ENCODE measurements at regions not wholly inside any gene's neighbourhood (a gene's known extent, or its start where the extent isn't known, plus 50 kb on each side); places are given as distances from the start of the nearest gene placed in this dataset.

- CTCF ChIA-PET = no interaction called here
These were observed 799.4 kb upstream of the TENM4 start for GRCh38 chr11:80240245-80240644.

GRCh38 chr11:80239217-80239616 lies 798.4 kb upstream of the TENM4 start:
- DNase-seq (no peak), ATAC-seq (no peak)
- Mint-ChIP-seq H3K4me1 (no peaks in the 10 kb centered on the region), H3K4me3 (no peak overlapping the region), H3K27me3 (no peaks in the 10 kb centered on the region), H3K36me3 (no peaks in the 10 kb centered on the region), H3K27ac (no peak overlapping the region), H3K9me3 (ENCODE audit: low read depth) (peaks cover 11% of the 10 kb centered on the region)
- CTCF ChIA-PET = no interaction called here

More at GRCh38 chr11:80240245-80240644, 799.4 kb upstream of the TENM4 start:
- DNase-seq (no peak), ATAC-seq (no peak)
- Mint-ChIP-seq H3K4me3 (no peak overlapping the region), H3K9me3 (ENCODE audit: low read depth) (peaks cover 11% of the 10 kb centered on the region), H3K36me3 (no peaks in the 10 kb centered on the region), H3K27ac (no peak overlapping the region), H3K27me3 (no peaks in the 10 kb centered on the region), H3K4me1 (no peaks in the 10 kb centered on the region)

- peaks cover 12% of the 10 kb centered on the region for H3K9me3 Mint-ChIP-seq (ENCODE audit: low read depth)
- no peaks in the 10 kb centered on the region for H3K36me3 Mint-ChIP-seq
- no peaks in the 10 kb centered on the region for H3K27me3 Mint-ChIP-seq
- H3K4me1 Mint-ChIP-seq = no peaks in the 10 kb centered on the region
- DNase-seq (no peak), ATAC-seq (no peak)
- no peak overlapping the region for H3K4me3 Mint-ChIP-seq
- CTCF ChIA-PET = no interaction called here
- H3K27ac Mint-ChIP-seq = no peak overlapping the region
These were observed 787.1 kb upstream of the TENM4 start for GRCh38 chr11:80227915-80228314.

DNA sequence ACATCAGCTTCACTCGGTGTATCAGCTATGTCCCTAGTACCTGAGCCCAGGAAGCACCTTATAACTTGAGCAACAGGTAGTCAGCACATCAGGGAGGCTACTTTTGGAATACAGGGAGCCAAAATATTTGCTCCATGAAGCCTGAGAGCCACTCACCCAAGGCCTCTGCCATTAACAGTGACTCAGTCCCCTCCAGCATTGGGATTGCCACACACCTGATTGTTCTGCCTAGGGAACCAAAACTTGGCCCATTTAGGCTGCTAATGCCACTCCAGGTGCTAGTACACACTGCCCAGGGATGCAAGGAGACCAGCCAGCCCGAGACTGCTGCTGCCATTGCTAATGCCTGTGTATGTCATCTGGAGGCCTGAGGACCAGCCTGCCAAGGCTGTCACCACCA lies 773.6 kb upstream of the TENM4 start:
- Mint-ChIP-seq H3K27ac (no peak overlapping the region), H3K27me3 (no peaks in the 10 kb centered on the region), H3K4me1 (no peaks in the 10 kb centered on the region), H3K4me3 (no peak overlapping the region), H3K9me3 (ENCODE audit: low read depth) (no peaks in the 10 kb centered on the region), H3K36me3 (no peaks in the 10 kb centered on the region)
- ATAC-seq (no peak), DNase-seq (no peak)
- CTCF ChIA-PET = no interaction called here

DNA sequence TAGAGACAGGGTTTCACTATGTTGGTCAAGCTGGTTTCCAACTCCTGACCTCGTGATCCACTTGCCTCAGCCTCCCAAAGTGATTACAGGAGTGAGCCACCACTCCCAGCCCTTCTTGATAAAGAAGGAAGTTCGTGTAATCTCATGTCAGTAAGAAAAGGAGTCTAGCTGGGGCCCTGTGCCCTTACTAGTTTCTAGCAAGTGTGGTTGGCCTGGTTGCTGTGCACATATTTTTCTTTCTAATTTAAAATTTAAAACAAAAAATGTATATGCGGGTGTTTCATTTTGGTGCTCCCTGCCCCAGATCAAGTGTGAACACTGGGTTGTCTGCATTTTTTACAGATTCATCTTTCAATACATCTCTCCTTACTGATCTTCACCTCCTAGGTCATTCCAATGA lies 770.8 kb upstream of the TENM4 start:
- CTCF ChIA-PET = no interaction called here
- DNase-seq = no peak
- Mint-ChIP-seq H3K36me3 (no peaks in the 10 kb centered on the region), H3K27me3 (no peaks in the 10 kb centered on the region), H3K4me3 (no peak overlapping the region), H3K4me1 (no peaks in the 10 kb centered on the region), H3K27ac (no peak overlapping the region), H3K9me3 (ENCODE audit: low read depth) (peaks cover 6% of the 10 kb centered on the region)
- ATAC-seq = no peak

DNA sequence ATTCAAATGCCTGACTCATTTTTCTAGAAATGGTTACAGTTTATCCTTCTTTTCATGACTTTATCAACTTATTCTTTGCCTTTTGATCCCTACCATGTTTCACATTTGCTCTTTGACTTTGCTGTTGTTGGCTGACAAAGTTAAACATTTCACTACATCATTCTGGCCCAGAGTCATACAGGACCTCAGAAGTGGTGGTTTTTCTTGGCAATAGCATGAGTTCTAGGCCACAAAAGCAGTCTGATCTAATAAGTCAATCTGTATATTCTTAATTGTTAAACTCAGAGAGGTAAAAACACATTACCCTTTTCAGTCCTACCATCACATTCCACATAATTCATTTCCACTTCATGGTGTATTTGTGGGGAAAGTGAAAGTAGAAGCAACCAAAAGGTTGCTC lies 763.2 kb upstream of the TENM4 start:
- Mint-ChIP-seq H3K36me3 (no peaks in the 10 kb centered on the region), H3K4me1 (no peaks in the 10 kb centered on the region), H3K4me3 (no peak overlapping the region), H3K9me3 (ENCODE audit: low read depth) (peaks cover 13% of the 10 kb centered on the region), H3K27me3 (no peaks in the 10 kb centered on the region), H3K27ac (no peak overlapping the region)
- DNase-seq (no peak), ATAC-seq (no peak)
- CTCF ChIA-PET = no interaction called here

DNA sequence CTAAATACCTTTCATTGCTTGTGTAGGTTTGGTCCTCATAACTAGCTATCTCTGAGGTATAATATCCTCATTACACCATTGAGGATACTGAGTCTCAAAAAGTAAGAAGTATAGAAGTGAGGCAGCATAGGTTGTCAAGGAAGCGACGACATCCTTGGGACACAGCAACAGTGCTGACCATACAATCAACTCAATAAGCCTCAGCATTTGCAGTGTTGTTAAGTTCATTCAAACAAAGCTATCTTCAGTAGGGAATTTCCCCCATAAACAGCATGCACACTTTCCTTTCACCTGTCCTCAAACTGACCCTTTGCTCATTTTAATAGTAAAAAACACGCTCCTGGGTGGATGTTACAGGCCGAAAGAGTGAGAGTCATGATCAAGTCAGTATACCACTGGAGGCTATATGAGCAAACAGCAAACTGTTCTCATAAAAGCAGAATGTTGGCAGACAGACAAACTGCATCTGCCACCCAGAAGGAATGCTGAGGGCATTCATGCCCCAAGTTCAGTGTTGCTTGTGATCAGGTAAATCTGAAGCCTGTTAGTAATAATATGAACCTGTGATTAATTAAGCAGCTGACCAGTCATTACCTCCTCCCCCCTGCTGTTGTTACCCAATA lies 756.2 kb upstream of the TENM4 start:
- Mint-ChIP-seq H3K4me3 (no peak overlapping the region), H3K4me1 (no peaks in the 10 kb centered on the region), H3K27ac (no peak overlapping the region), H3K9me3 (ENCODE audit: low read depth) (peaks cover 5% of the 10 kb centered on the region), H3K36me3 (no peaks in the 10 kb centered on the region), H3K27me3 (no peaks in the 10 kb centered on the region)
- CTCF ChIA-PET = no interaction called here
- ATAC-seq = no peak
- DNase-seq = no peak

DNA sequence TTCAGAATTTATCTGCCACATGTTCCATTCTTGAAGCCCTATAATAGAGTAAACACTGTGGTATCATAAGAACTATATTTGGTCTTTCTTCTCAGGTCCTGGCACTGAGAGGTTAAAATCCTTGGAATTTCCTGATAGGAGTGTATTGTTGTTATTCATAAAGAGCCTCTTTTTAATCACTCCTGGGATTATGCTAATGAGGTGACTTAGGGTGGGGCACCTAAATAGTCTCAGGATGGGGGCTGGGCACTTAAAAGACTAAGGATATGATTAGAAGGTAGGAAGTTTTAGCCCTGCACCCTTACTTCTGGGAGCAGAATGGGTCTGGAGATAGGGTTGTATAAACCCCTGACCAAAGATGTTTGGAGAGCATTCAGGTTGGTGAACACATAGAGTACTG lies 755.2 kb upstream of the TENM4 start:
- Mint-ChIP-seq H3K36me3 (no peaks in the 10 kb centered on the region), H3K4me1 (no peaks in the 10 kb centered on the region), H3K4me3 (no peak overlapping the region), H3K27ac (no peak overlapping the region), H3K27me3 (no peaks in the 10 kb centered on the region), H3K9me3 (ENCODE audit: low read depth) (peaks cover 7% of the 10 kb centered on the region)
- ATAC-seq = no peak
- DNase-seq = no peak
- CTCF ChIA-PET = no interaction called here

DNA sequence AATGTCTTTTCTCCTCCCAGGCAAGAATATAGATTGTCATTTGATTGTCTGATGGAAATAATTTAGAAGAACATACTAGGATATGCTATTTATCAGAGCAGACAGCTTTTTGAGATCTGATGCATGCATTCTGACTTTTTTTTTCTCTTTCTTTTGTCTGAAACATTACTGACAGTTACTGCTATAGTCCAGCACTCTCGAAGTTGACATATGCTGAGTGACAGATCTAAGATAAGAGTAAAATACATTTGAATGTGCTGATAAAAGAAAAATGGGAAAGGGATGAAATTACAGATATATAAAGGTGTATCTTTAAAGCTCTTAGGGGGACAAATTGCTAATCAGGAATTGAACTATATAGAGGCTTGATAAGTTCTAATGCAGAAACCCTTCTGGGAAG lies 753.8 kb upstream of the TENM4 start:
- H3K4me3 Mint-ChIP-seq = no peak overlapping the region
- H3K27me3 Mint-ChIP-seq = no peaks in the 10 kb centered on the region
- CTCF ChIA-PET = no interaction called here
- peaks cover 7% of the 10 kb centered on the region for H3K9me3 Mint-ChIP-seq (ENCODE audit: low read depth)
- no peak for DNase-seq
- no peaks in the 10 kb centered on the region for H3K36me3 Mint-ChIP-seq
- H3K27ac Mint-ChIP-seq = no peak overlapping the region
- no peak for ATAC-seq
- H3K4me1 Mint-ChIP-seq = no peaks in the 10 kb centered on the region

- ATAC-seq (no peak), DNase-seq (no peak)
- H3K27me3 Mint-ChIP-seq = no peaks in the 10 kb centered on the region
- H3K27ac Mint-ChIP-seq = no peak overlapping the region
- no peaks in the 10 kb centered on the region for H3K4me1 Mint-ChIP-seq
- peaks cover 7% of the 10 kb centered on the region for H3K9me3 Mint-ChIP-seq (ENCODE audit: low read depth)
- H3K36me3 Mint-ChIP-seq = no peaks in the 10 kb centered on the region
- CTCF ChIA-PET = no interaction called here
- no peak overlapping the region for H3K4me3 Mint-ChIP-seq
These were observed 753.2 kb upstream of the TENM4 start for GRCh38 chr11:80194016-80194415.

DNA sequence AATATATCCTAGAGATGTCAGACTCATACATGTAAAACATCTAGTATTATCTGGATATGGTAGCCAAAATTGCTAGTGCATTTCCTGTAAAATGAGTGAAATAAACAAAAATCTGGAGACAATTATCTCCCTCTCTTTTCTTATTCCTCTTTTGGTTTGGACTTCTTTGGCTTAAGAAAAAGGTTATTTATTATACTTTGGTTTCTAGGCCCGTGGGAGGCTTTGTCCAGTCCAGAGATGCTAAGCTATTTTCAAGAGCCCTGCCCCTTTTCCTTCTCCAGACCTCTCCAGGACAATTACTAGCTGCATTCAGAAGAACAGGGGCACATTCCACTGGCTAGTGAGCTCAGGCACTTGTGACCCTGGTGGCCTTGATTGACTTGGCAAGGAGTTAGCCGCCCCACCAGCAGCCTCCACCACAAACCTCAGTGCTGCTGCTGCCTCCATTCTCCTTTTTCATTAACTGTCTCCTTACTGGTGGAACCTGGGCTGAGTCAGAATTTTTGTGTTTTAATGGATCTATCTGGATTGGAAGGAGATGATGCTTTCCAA lies 747.3 kb upstream of the TENM4 start:
- Mint-ChIP-seq H3K9me3 (ENCODE audit: low read depth) (peaks cover 9% of the 10 kb centered on the region), H3K4me3 (no peak overlapping the region), H3K4me1 (no peaks in the 10 kb centered on the region), H3K27ac (no peak overlapping the region), H3K36me3 (no peaks in the 10 kb centered on the region), H3K27me3 (no peaks in the 10 kb centered on the region)
- DNase-seq (no peak), ATAC-seq (no peak)
- CTCF ChIA-PET = no interaction called here

DNA sequence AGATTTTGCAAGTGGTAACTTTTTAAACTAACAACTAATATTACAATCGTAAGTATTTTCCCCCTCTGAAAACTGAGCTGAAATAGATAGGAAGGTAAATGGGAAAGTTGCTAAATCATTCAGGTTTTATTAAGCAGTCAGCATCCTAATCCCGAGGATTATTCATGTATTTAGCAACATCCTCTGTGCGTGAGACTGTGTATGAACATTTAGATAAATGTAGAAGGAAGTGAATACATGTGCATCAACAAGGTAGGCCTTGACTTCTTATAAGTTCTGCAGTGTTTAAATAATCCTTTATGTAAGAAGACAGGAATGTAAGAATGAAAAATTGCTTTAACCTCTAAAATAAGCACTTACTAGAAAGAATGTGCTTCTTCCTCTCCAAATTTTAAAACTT lies 745.9 kb upstream of the TENM4 start:
- Mint-ChIP-seq H3K9me3 (ENCODE audit: low read depth) (peaks cover 8% of the 10 kb centered on the region), H3K27ac (no peak overlapping the region), H3K36me3 (no peaks in the 10 kb centered on the region), H3K4me3 (no peak overlapping the region), H3K4me1 (no peaks in the 10 kb centered on the region), H3K27me3 (no peaks in the 10 kb centered on the region)
- ATAC-seq (no peak), DNase-seq (no peak)
- CTCF ChIA-PET = no interaction called here

DNA sequence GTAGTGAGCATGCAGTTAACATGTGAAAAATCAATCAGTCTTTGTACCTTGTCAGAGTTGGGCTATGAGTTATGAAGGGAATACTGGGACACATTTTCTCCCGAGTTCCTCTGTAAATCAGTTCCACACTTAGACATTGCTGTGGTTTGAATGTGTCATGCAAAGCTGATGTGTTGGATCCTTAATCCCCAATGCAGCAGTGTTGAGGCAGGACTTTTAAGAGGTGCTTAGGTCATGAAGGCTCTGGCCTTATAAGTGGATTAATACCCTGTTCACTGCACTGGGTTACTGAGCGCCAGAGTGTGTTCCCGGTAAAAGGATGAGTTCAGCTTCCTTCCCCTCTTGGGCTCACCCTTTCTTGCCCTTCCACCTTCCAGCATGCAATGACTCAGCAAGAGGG lies 742.1 kb upstream of the TENM4 start:
- ATAC-seq (no peak), DNase-seq (no peak)
- Mint-ChIP-seq H3K27ac (no peak overlapping the region), H3K4me3 (no peak overlapping the region), H3K36me3 (no peaks in the 10 kb centered on the region), H3K27me3 (no peaks in the 10 kb centered on the region), H3K4me1 (no peaks in the 10 kb centered on the region), H3K9me3 (ENCODE audit: low read depth) (peaks cover 19% of the 10 kb centered on the region)
- CTCF ChIA-PET = no interaction called here

GRCh38 chr11:80173371-80174136 lies 732.7 kb upstream of the TENM4 start:
- no peaks in the 10 kb centered on the region for H3K27me3 Mint-ChIP-seq
- H3K4me1 Mint-ChIP-seq = no peaks in the 10 kb centered on the region
- CTCF ChIA-PET = no interaction called here
- no peak overlapping the region for H3K27ac Mint-ChIP-seq
- H3K9me3 Mint-ChIP-seq (ENCODE audit: low read depth) = peaks cover 15% of the 10 kb centered on the region
- no peak for DNase-seq
- H3K4me3 Mint-ChIP-seq = no peak overlapping the region
- no peaks in the 10 kb centered on the region for H3K36me3 Mint-ChIP-seq
- ATAC-seq = no peak

Measured in activated CD8-positive, alpha-beta memory T cell treated with anti-CD3 and anti-CD28 coated beads, Interleukin-2, amount 10 ng/mL, durations not matched to agents 7 days and 5 days (primary cell).